Kidney (tissue), 13 donors: ENCODE measurements at regions not wholly inside any gene's neighbourhood (a gene's known extent, or its start where the extent isn't known, plus 50 kb on each side); places are given as distances from the start of the nearest gene placed in this dataset.

Experiments used
- DNase-seq, 5 donors: peaks; one replicate each; pipeline ENCODE4 v3.0.0-alpha.2; 2013 to 2020
- FAIRE-seq: peaks from 2 replicates; lab custom pipeline; 2012; peaks lifted over from hg19 to GRCh38; lab: Jason Lieb, UNC
- H3K27ac ChIP-seq, 2 donors: one replicate each; pipeline ENCODE4 v1.7.0; 2013; ENCODE audit warnings: low read depth in 2 of 2, low read length in 2 of 2, inconsistent platforms in 1 of 2
- H3K27me3 ChIP-seq: one replicate; pipeline ENCODE4 v1.7.1; 2013; ENCODE audit warnings: low read length, inconsistent platforms; ENCODE audit not compliant: control insufficient read depth, insufficient read depth
- H3K36me3 ChIP-seq, 3 donors: one replicate each; pipeline versions ENCODE4 v1.7.0 to v1.7.1; 2013; ENCODE audit warnings: low read length in 3 of 3, control low read depth in 1 of 3, inconsistent platforms in 1 of 3; ENCODE audit not compliant: insufficient read depth in 3 of 3, control insufficient read depth in 2 of 3
- H3K4me1 ChIP-seq, 3 donors: one replicate each; pipeline versions ENCODE4 v1.7.0 to v1.7.1; 2013; ENCODE audit warnings: low read length in 3 of 3, inconsistent platforms in 1 of 3, low read depth in 1 of 3; ENCODE audit not compliant: control insufficient read depth in 2 of 3, insufficient read depth in 2 of 3
- H3K4me3 ChIP-seq, 3 donors: one replicate each; pipeline versions ENCODE4 v1.7.0 to v1.8.1; 2013; ENCODE audit warnings: low read length in 3 of 3, control low read depth in 1 of 3, inconsistent platforms in 1 of 3
- H3K9ac ChIP-seq, 3 donors: one replicate each; pipeline versions ENCODE4 v1.7.0 to v1.7.1; 2013; ENCODE audit warnings: low read length in 3 of 3, control low read depth in 1 of 3, inconsistent platforms in 1 of 3
- H3K9me3 ChIP-seq, 3 donors: one replicate each; pipeline versions ENCODE4 v1.7.0 to v1.7.1; 2013; ENCODE audit warnings: low read length in 3 of 3, control low read depth in 1 of 3, inconsistent platforms in 1 of 3; ENCODE audit not compliant: control insufficient read depth in 2 of 3, insufficient read depth in 1 of 3
- CTCF ChIP-seq: IDR thresholded peaks from 3 replicates; pipeline ENCODE4 v1.5.1; 2012; ENCODE audit warnings: mild to moderate bottlenecking, moderate library complexity, borderline replicate concordance; ENCODE audit not compliant: insufficient read depth; ENCODE audit errors: extremely low read depth
- intact Hi-C: fragments of 100-400 bp; cut with DNase I; formaldehyde crosslinking; loops from one replicate; pipeline ENCODE4 v1.11.1; 2022
- donor health status: control.
- donor health status: control.
- donor health status: control.
- donor health status: control.
- donor health status: control.
- donor health status: DM: yes; HTN: yes; CAD: no.
- donor health status: Normal renal cell carcinoma (clear cell type).

DNA sequence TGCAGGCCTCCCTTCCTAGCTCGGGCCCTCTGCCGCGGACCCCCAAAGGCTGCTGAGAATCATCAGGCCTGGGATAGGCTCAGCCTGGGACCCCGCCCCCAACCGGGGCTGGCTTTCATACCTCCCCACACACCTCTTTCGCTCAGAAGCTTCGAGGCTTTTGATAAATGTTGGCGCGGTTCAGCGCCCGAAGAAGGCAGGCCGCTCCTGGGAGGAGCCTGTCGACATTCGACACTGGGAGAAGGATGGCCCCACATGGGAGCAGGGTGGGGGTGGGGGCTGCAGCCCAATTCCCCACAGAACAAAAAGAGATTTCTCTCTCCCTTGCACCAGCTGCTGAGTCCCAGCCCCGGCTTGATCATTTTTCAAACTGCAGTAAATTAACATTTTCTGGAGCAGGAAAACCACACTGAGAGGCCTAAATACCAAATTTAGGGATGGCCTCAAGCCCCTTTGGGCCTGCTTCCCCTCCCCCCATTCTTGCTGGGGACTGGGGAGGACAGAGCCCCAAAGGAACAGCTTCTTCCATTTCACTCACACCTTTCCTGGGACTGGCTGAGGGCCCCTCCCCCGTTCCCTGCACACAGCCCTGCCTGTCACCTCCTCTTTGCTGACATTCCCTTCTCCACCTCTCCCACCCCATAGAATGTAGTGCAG, 112.9 kb upstream of the PJA1 start:
- DNase-seq: peak in 4 of 5 donors; percentile 70 to 78 (median 77)
- Histone ChIP-seq H3K9me3 (no peaks in the 10 kb centered on the region), H3K4me3 (no peak overlapping the region), H3K4me1 (peaks cover 0 to 5% (median 4%) of the 10 kb centered on the region in 3 donors), H3K27me3 (peaks cover 5% of the 10 kb centered on the region), H3K9ac (no peak overlapping the region), H3K27ac (no peak overlapping the region), H3K36me3 (no peaks in the 10 kb centered on the region)
- intact Hi-C loops: no loop called here
- no peak for FAIRE-seq
- TF ChIP-seq CTCF: no peak

DNA sequence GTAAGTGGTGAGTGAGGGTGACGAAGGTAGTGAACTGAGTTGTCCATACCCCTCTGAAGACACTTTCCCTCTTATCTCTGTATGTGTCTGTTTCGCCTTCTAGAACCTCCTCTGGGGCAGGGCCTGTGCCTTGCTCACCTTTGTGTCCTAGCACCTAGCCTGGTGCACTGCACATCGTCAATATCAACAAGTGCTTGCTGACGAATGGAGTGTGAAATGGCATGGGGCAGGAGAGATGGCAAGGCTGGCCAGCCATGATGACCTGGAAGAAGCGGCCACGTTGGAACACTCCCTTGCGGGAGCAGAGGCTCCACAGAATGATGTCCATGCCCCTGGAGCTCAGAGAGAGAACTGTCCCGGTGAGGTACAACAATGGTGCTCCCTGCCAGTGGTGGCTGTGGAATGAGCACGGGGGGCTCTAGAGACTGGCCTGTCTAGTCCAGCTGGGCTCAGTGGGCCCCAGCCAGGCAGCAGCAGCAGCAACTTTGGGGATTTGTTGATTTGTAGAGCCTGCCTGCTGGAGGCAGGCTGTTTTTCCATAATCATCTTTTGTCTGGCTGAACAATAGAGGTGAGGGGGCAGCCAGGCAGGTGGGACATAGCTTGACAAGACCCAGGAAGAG, 112.2 kb upstream of the PJA1 start:
- Histone ChIP-seq H3K9ac (no peak overlapping the region), H3K27ac (no peak overlapping the region), H3K4me1 (peaks cover 0 to 5% (median 4%) of the 10 kb centered on the region in 3 donors), H3K9me3 (no peaks in the 10 kb centered on the region), H3K36me3 (no peaks in the 10 kb centered on the region), H3K27me3 (peaks cover 5% of the 10 kb centered on the region), H3K4me3 (no peak overlapping the region)
- FAIRE-seq (no peak), DNase-seq (no peak)
- intact Hi-C loops: no loop called here
- TF ChIP-seq CTCF: no peak

DNA sequence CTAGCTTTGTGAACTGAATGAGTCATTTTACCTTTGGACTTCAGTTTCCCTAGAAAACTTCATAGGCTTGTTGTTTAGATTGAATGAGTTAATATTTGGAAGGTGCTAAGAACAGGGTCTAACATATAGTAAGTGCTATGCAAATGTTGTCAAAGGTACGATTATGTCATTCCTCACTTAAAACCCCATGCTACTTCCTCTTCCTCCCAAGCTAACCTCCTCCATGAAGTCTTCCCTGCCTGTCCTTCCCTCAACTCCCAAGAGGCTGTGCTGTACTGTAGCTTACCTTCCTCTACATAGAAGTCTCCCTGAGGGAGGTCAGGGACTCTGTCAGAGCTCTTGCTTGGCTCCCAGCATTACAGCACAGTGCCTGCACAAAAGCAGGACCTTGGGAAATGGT, 103.4 kb upstream of the PJA1 start:
- H3K4me3 ChIP-seq: no peak overlapping the region
- no peak for TF ChIP-seq CTCF
- intact Hi-C loops: no loop called here
- no peaks in the 10 kb centered on the region for H3K9me3 ChIP-seq
- H3K36me3 ChIP-seq: no peaks in the 10 kb centered on the region
- H3K27ac ChIP-seq: no peak overlapping the region
- DNase-seq (no peak), FAIRE-seq (no peak)
- no peaks in the 10 kb centered on the region for H3K4me1 ChIP-seq
- H3K27me3 ChIP-seq: no peaks in the 10 kb centered on the region
- no peak overlapping the region for H3K9ac ChIP-seq

DNA sequence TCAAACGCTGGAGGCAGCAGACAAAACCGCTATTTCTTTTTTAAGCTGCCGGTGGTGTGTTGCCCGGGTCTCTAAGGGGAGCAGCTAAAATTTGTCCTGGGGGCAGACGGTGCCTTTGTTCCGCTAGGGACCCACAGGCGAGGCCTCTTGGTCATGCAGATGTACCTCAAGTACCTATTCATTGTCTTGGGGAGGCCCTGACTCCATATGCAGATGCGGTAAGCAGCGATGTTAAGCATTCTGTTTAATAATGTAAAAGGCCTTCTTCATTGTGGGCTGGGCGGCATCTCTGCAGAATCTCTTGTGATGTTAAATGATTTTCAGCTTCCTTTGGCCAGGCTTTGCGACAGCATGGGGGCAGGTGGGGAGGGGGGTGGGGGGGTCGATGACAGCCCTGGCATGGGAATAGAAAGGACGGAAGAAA, 98.9 kb upstream of the PJA1 start:
- no peaks in the 10 kb centered on the region for H3K27me3 ChIP-seq
- FAIRE-seq: no peak
- intact Hi-C loops: no loop called here

More for the DNA sequence above, 98.9 kb upstream of the PJA1 start:
- Histone ChIP-seq H3K4me1 (no peaks in the 10 kb centered on the region), H3K4me3 (no peak overlapping the region), H3K27ac (no peak overlapping the region), H3K36me3 (no peaks in the 10 kb centered on the region), H3K9me3 (no peaks in the 10 kb centered on the region), H3K9ac (no peak overlapping the region)
- no peak for TF ChIP-seq CTCF
- DNase-seq: no peak
